ENCODE measurements at regions not wholly inside any gene's neighbourhood (a gene's known extent, or its start where the extent isn't known, plus 50 kb on each side); places are given as distances from the start of the nearest gene placed in this dataset.

DNA sequence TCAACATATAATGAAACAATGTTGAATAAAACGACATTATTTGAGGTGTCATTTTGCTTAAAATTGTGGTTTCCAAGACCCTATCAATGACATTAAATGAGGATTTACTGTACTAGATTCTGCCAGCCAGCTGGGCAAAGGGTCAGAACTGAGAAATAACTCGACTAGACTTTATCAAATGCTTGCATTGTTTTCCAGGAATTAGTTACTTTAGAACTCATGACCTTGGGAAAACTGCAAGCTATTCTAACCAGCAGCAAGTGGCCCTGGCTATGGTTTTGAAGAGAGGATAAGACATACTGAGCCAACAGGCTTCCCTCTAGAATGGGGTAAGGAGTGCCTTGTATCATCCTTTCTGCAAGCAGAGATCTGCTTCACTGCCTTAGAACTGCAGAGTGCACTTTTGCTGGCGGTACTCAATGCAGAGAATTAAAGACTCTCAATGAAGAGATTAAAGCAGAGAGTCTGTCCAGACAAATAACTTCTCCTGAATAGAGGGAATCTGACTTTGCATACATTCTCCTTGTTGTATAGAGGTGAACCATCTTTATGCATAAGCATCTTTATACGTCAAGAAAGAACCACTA lies 281.5 kb downstream of the ARL4A start:
- TF ChIP-seq FOXP2 (optimal IDR thresholded peaks at IDR 0.05; ENCODE audit: borderline replicate concordance, extremely low read depth, extremely low read length, insufficient read depth) (no peak), POLR2AphosphoS5 (IDR thresholded peaks at IDR 0.05; ENCODE audit: low read depth, low read length) (no peak), SIN3A (IDR thresholded peaks at IDR 0.05; ENCODE audit: borderline replicate concordance, insufficient read depth, low read length) (no peak), TAF1 (IDR thresholded peaks at IDR 0.05; ENCODE audit: borderline replicate concordance, insufficient read depth, low read length) (no peak)
- TF ChIP-seq, protein P1, sequence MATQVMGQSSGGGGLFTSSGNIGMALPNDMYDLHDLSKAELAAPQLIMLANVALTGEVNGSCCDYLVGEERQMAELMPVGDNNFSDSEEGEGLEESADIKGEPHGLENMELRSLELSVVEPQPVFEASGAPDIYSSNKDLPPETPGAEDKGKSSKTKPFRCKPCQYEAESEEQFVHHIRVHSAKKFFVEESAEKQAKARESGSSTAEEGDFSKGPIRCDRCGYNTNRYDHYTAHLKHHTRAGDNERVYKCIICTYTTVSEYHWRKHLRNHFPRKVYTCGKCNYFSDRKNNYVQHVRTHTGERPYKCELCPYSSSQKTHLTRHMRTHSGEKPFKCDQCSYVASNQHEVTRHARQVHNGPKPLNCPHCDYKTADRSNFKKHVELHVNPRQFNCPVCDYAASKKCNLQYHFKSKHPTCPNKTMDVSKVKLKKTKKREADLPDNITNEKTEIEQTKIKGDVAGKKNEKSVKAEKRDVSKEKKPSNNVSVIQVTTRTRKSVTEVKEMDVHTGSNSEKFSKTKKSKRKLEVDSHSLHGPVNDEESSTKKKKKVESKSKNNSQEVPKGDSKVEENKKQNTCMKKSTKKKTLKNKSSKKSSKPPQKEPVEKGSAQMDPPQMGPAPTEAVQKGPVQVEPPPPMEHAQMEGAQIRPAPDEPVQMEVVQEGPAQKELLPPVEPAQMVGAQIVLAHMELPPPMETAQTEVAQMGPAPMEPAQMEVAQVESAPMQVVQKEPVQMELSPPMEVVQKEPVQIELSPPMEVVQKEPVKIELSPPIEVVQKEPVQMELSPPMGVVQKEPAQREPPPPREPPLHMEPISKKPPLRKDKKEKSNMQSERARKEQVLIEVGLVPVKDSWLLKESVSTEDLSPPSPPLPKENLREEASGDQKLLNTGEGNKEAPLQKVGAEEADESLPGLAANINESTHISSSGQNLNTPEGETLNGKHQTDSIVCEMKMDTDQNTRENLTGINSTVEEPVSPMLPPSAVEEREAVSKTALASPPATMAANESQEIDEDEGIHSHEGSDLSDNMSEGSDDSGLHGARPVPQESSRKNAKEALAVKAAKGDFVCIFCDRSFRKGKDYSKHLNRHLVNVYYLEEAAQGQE (IDR thresholded peaks at IDR 0.05; ENCODE audit: insufficient read depth in 1 of 2, low read depth in 2 of 2, low read length in 2 of 2): no peak

GRCh38 chr7:12970626-12971025 lies 283.2 kb downstream of the ARL4A start:
- TF ChIP-seq, protein P1 (IDR thresholded peaks at IDR 0.05; ENCODE audit: insufficient read depth in 1 of 2, low read depth in 2 of 2, low read length in 2 of 2): no peak
- TF ChIP-seq SIN3A (IDR thresholded peaks at IDR 0.05; ENCODE audit: borderline replicate concordance, insufficient read depth, low read length) (no peak), POLR2AphosphoS5 (IDR thresholded peaks at IDR 0.05; ENCODE audit: low read depth, low read length) (no peak), FOXP2 (optimal IDR thresholded peaks at IDR 0.05; ENCODE audit: borderline replicate concordance, extremely low read depth, extremely low read length, insufficient read depth) (no peak), TAF1 (IDR thresholded peaks at IDR 0.05; ENCODE audit: borderline replicate concordance, insufficient read depth, low read length) (no peak)

- no peak for TF ChIP-seq SIN3A (IDR thresholded peaks at IDR 0.05; ENCODE audit: borderline replicate concordance, insufficient read depth, low read length)
- TF ChIP-seq FOXP2 (optimal IDR thresholded peaks at IDR 0.05; ENCODE audit: borderline replicate concordance, extremely low read depth, extremely low read length, insufficient read depth): no peak
- TF ChIP-seq TAF1 (IDR thresholded peaks at IDR 0.05; ENCODE audit: borderline replicate concordance, insufficient read depth, low read length): no peak
- no peak for TF ChIP-seq POLR2AphosphoS5 (IDR thresholded peaks at IDR 0.05; ENCODE audit: low read depth, low read length)
- TF ChIP-seq, protein P1 (IDR thresholded peaks at IDR 0.05; ENCODE audit: insufficient read depth in 1 of 2, low read depth in 2 of 2, low read length in 2 of 2): no peak
These were observed 287.2 kb downstream of the ARL4A start for GRCh38 chr7:12974451-12975166.

- TF ChIP-seq POLR2AphosphoS5 (IDR thresholded peaks at IDR 0.05; ENCODE audit: low read depth, low read length) (no peak), TAF1 (IDR thresholded peaks at IDR 0.05; ENCODE audit: borderline replicate concordance, insufficient read depth, low read length) (no peak), SIN3A (IDR thresholded peaks at IDR 0.05; ENCODE audit: borderline replicate concordance, insufficient read depth, low read length) (no peak), FOXP2 (optimal IDR thresholded peaks at IDR 0.05; ENCODE audit: borderline replicate concordance, extremely low read depth, extremely low read length, insufficient read depth) (no peak)
- TF ChIP-seq, protein P1 (IDR thresholded peaks at IDR 0.05; ENCODE audit: insufficient read depth in 1 of 2, low read depth in 2 of 2, low read length in 2 of 2): no peak
These were observed 288.0 kb downstream of the ARL4A start for GRCh38 chr7:12975412-12975811.
